D721Med (cell line): ENCODE measurements at regions not wholly inside any gene's neighbourhood (a gene's known extent, or its start where the extent isn't known, plus 50 kb on each side); places are given as distances from the start of the nearest gene placed in this dataset.
"Not testable (repeated sequence)": the region's sequence is repeated elsewhere in the genome, so short reads cannot be mapped to it uniquely, and the experiment has no call there.

Source experiments
- DNase-seq: peaks from one replicate; pipeline ENCODE4 v3.0.0; 2011; ENCODE audit warnings: low spot score; ENCODE audit not compliant: insufficient read length
- FAIRE-seq: peaks from 2 replicates; lab custom pipeline; 2011; peaks lifted over from hg19 to GRCh38; lab: Jason Lieb, UNC
- CTCF ChIP-seq: IDR thresholded peaks from 2 replicates; pipeline ENCODE4 v1.5.1; 2012; ENCODE audit warnings: mild to moderate bottlenecking, control low read depth; ENCODE audit not compliant: insufficient read depth; ENCODE audit errors: missing control alignments

- DNase-seq, result no peak
- no peak for TF ChIP-seq CTCF
- no peak for FAIRE-seq
Measured at GRCh38 chr20:26154224-26154623, 457.6 kb upstream of the ZNF337 start.

- DNase-seq (no peak), FAIRE-seq (no peak)
- no peak for TF ChIP-seq CTCF
Measured at GRCh38 chr20:26135325-26136110, 438.9 kb upstream of the ZNF337 start.

GRCh38 chr20:26134606-26135005 is 438.0 kb upstream of the ZNF337 start:
- DNase-seq, result no peak
- FAIRE-seq, result no peak
- TF ChIP-seq CTCF, result no peak

- DNase-seq, result not testable (repeated sequence)
Measured at GRCh38 chr20:26133794-26134193, 437.1 kb upstream of the ZNF337 start.

GRCh38 chr20:26120920-26121319 is 424.3 kb upstream of the ZNF337 start:
- DNase-seq, FAIRE-seq: not testable (repeated sequence)

More at GRCh38 chr20:26133794-26134193, 437.1 kb upstream of the ZNF337 start:
- FAIRE-seq, result not testable (repeated sequence)

- DNase-seq, FAIRE-seq: not testable (repeated sequence)
Measured at GRCh38 chr20:26094498-26094897, 397.8 kb upstream of the ZNF337 start.

GRCh38 chr20:26091921-26092320 is 395.3 kb upstream of the ZNF337 start:
- not testable (repeated sequence) for DNase-seq, FAIRE-seq

GRCh38 chr20:26086195-26086594 is 389.5 kb upstream of the ZNF337 start:
- not testable (repeated sequence) for DNase-seq, FAIRE-seq

GRCh38 chr20:26073972-26074371 is 377.3 kb upstream of the ZNF337 start:
- FAIRE-seq, DNase-seq: not testable (repeated sequence)

- not testable (repeated sequence) for DNase-seq, FAIRE-seq
Measured at GRCh38 chr20:26059324-26059723, 362.7 kb upstream of the ZNF337 start.

GRCh38 chr20:26058446-26058845 is 361.8 kb upstream of the ZNF337 start:
- FAIRE-seq, DNase-seq: not testable (repeated sequence)

- not testable (repeated sequence) for FAIRE-seq
Measured at GRCh38 chr20:26057135-26057752, 360.6 kb upstream of the ZNF337 start.

GRCh38 chr20:26025792-26026191 is 329.1 kb upstream of the ZNF337 start:
- not testable (repeated sequence) for FAIRE-seq, DNase-seq

More at GRCh38 chr20:26057135-26057752, 360.6 kb upstream of the ZNF337 start:
- not testable (repeated sequence) for DNase-seq

- not testable (repeated sequence) for FAIRE-seq, DNase-seq
Measured at GRCh38 chr20:26010942-26011276, 314.3 kb upstream of the ZNF337 start.

- FAIRE-seq, DNase-seq: not testable (repeated sequence)
Measured at GRCh38 chr20:26010224-26010941, 313.7 kb upstream of the ZNF337 start.
